AG09319 (cell line): ENCODE measurements at regions not wholly inside any gene's neighbourhood (a gene's known extent, or its start where the extent isn't known, plus 50 kb on each side); places are given as distances from the start of the nearest gene placed in this dataset.

ENCODE experiments used
- DNase-seq: peaks from one replicate; pipeline ENCODE4 v3.0.0-alpha.2; 2010; ENCODE audit warnings: low read depth; ENCODE audit errors: extremely low read depth
- TF ChIP-seq, protein P1 (sequence below): IDR thresholded peaks from 2 replicates; pipeline ENCODE4 v1.5.1; 2011; ENCODE audit warnings: low read depth, mild to moderate bottlenecking, inconsistent platforms, low read length, moderate library complexity

DNA sequence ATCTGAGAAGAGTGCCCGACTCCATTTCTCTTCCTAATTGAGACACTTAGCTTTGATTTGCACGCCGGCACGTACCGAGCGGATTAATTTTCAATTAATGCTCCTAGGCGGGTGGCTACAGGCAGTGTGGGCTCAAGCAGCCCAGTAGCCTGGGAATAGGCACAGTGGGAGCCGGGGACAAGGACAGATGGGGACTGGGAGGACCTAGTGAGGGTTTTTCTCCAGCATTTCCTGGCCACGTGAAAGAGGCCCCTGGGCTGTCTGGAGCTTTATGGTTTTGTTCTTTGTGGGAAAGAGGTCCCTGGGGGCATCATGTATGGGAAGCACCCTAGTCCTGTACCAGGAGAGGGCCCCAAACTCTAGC is 78.6 kb upstream of the CSF3R start:
- TF ChIP-seq, protein P1, sequence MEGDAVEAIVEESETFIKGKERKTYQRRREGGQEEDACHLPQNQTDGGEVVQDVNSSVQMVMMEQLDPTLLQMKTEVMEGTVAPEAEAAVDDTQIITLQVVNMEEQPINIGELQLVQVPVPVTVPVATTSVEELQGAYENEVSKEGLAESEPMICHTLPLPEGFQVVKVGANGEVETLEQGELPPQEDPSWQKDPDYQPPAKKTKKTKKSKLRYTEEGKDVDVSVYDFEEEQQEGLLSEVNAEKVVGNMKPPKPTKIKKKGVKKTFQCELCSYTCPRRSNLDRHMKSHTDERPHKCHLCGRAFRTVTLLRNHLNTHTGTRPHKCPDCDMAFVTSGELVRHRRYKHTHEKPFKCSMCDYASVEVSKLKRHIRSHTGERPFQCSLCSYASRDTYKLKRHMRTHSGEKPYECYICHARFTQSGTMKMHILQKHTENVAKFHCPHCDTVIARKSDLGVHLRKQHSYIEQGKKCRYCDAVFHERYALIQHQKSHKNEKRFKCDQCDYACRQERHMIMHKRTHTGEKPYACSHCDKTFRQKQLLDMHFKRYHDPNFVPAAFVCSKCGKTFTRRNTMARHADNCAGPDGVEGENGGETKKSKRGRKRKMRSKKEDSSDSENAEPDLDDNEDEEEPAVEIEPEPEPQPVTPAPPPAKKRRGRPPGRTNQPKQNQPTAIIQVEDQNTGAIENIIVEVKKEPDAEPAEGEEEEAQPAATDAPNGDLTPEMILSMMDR: no peak

DNA sequence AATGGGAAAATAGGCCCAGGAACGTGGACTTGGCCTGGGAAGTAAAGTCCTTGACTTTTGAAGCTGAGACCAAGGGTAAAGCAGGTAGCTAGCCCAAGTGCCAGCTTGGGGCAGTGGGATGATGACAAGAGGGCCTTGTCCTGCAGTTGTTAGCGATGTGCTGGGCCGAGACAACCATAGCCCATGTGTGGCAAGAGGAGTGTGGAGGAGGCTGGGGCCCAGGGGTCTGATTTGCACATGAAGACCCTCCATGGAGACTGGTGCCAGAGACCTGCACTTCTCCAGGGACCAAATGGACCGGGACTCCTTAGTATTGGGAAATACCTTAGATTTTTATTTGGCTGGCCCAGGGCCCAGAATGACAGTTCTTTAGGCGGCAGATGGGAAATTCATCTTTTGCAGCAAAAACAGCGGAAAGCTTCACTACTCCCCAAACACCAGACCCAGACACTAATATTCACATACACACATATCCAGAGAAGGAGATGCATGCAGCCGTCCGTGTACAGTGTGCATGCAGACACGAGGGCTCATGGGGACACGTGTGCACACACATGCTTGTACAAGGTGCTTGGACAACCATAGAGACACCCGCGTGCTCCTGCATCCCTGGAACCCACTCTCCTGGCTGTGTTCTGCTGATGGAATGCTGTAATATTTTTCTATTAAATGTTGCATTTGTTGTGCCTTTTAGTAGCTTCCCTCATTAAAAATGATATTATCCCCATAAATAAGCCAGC is 78.1 kb upstream of the CSF3R start:
- DNase-seq: no peak
- TF ChIP-seq, protein P1: no peak

More for the DNA sequence above, 78.6 kb upstream of the CSF3R start:
- DNase-seq: no peak

DNA sequence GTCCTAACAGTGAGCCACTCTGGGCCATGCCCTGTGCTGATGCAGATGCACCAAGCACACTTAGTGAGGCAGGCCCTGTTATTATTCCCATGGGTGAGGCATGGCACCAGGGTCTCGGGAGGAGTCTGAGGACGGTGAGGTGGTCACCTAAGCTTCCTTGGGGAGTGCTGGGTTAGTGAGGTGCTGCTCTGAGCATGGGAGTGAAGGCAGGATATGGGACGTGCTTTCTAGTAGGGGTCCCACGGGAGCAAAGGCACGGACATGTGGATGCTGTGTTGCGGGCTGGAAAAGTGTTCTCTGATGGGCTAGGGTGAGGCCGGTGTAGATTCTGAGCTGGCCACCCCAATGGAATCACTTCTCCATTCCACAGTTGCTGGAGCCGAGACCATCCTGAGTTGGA is 77.5 kb upstream of the CSF3R start:
- TF ChIP-seq, protein P1: no peak

DNA sequence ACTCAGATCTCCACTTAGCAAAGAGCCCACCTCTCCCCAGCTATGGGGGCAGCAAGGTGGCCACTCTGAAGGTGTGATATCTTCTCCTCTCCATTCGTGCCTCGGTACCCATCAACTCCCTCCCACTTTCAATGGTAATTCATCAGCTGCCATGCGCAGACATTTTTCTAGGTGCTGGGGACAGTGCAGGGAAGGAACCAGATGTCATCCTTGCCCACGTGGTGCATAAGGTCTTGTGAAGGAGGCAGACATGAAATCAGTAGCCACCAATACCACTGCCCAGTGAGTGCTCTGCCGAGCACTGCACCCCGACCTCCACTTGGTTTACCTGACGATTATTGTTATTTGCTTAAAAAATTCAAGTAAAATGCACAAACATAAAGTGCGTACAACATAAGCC is 76.3 kb upstream of the CSF3R start:
- DNase-seq: no peak
- TF ChIP-seq, protein P1: no peak

More for the DNA sequence above, 77.5 kb upstream of the CSF3R start:
- no peak for DNase-seq

DNA sequence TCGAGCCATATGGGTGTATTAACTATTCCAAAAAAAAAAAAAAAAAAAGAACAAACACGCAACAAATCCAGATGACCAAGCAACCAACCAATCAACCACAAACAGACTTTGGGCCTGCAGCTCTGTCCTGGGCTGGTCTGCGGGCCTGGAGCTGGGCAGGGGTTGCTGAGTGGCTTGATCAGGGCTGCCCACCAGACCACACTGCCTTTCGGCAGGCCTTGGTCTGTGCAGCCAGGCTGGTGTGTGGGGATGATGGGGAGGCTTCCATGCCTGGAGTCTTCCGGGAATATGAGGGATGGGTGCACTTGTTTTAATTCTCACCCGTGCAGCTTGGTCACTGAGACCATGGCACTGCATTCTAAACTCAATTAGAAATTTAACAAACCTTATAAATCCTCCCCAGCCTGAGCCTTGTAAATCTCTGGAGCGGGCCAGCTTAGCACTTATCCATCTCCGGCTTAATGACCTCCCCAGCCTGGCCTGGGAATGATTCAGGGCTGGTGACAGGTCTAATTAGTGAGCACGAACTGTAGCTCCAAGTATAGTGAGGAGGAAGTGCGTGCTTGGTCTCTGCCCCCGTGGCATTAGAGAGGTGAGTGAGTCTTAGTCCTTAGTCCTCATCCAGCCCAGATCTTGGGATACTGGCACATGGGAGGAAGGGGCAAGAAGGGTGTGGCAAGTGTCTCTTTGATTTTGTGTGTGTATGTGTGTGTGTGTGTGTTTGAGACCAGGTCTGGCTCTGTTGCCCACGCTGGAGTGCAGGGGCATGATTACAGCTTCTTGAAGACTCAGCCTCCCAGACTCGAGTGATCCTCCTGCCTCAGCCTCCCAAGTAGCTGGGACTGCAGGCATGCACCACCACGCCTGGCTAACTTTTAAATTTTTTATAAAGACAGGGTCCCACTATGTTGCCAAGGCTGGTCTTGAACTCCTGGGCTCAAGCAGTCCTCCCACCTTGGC is 74.6 kb upstream of the CSF3R start:
- no peak for DNase-seq
- TF ChIP-seq, protein P1: no peak

DNA sequence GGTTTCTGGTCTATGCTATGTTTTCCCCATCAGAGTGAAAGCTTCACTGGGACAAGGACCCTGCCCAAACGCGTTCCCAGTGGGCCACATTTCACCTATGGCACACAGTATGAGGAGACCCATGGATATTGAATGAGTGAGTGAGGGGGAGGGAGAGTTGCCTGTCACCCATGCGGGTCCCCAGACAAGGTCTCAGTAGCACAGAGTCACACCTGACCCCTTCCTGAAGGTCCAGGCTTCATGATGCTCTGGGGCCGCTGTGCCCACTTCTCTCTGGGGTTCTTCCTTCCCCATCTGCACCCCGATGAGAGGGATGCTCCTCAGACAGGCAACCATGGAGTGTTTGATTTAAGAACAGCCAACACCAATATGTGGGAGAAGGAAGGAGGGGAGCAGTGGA is 72.3 kb upstream of the CSF3R start:
- no peak for DNase-seq
- TF ChIP-seq, protein P1: no peak

DNA sequence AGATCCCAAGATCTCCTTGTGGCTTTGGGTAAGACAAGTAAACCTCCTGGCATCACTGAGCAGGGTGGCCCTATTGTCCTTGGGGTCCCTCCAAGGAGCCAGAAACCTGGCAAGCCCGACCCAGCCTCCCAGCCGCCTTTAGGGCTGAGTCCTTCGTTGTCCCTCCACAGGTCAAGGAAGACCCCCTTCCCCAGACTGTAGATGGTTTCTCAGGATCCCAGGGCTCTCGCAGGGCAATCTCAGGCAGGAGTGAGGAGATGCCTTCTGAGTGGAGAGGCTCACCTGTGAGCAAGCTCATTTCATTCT is 71.6 kb upstream of the CSF3R start:
- DNase-seq: no peak
- TF ChIP-seq, protein P1: no peak
